Fibroblast of lung (primary cell): ENCODE measurements at regions not wholly inside any gene's neighbourhood (a gene's known extent, or its start where the extent isn't known, plus 50 kb on each side); places are given as distances from the start of the nearest gene placed in this dataset.

Experiments used
- CTCF ChIP-seq, 2 donors: IDR thresholded peaks in 1 of 2; conservative IDR thresholded peaks in 1 of 2; 1 replicate in 1 of 2; 2 replicates in 1 of 2; pipeline ENCODE4 v1.5.1; 2011 to 2012; ENCODE audit warnings: low read length in 2 of 2, control low read depth in 1 of 2, inconsistent platforms in 1 of 2, low read depth in 1 of 2, mild to moderate bottlenecking in 1 of 2
- EZH2 ChIP-seq: IDR thresholded peaks from 2 replicates; pipeline ENCODE4 v1.5.1; 2012; ENCODE audit warnings: low read length, control low read depth, mild to moderate bottlenecking; ENCODE audit errors: missing control alignments

- no peak for TF ChIP-seq CTCF (conservative IDR thresholded peaks at IDR 0.05 in 1 of 2, IDR thresholded peaks at IDR 0.05 in 1 of 2; ENCODE audit: low read depth in 1 of 2, low read length in 2 of 2)
- TF ChIP-seq EZH2 = no peak
Observed at GRCh38 chr5:110957934-110958333, 113.6 kb upstream of the TSLP start.
